Fibroblast of the aortic adventitia (primary cell): ENCODE measurements at regions not wholly inside any gene's neighbourhood (a gene's known extent, or its start where the extent isn't known, plus 50 kb on each side); places are given as distances from the start of the nearest gene placed in this dataset.

Experiments used
- DNase-seq: peaks from one replicate; pipeline ENCODE4 v3.0.0-alpha.2; 2010; ENCODE audit warnings: low read depth
- H3K4me3 ChIP-seq: 2 replicates; pipeline ENCODE4 v1.5.1; 2011; ENCODE audit warnings: low read depth, mild to moderate bottlenecking, control low read depth, low read length, moderate library complexity
- TF ChIP-seq, protein P1 (sequence below): IDR thresholded peaks from 2 replicates; pipeline ENCODE4 v1.5.1; 2011; ENCODE audit warnings: mild to moderate bottlenecking, low read length, control low read depth, inconsistent platforms; ENCODE audit not compliant: insufficient read depth

GRCh38 chr16:48810803-48811453 lies 200.9 kb upstream of the N4BP1 start:
- TF ChIP-seq, protein P1, sequence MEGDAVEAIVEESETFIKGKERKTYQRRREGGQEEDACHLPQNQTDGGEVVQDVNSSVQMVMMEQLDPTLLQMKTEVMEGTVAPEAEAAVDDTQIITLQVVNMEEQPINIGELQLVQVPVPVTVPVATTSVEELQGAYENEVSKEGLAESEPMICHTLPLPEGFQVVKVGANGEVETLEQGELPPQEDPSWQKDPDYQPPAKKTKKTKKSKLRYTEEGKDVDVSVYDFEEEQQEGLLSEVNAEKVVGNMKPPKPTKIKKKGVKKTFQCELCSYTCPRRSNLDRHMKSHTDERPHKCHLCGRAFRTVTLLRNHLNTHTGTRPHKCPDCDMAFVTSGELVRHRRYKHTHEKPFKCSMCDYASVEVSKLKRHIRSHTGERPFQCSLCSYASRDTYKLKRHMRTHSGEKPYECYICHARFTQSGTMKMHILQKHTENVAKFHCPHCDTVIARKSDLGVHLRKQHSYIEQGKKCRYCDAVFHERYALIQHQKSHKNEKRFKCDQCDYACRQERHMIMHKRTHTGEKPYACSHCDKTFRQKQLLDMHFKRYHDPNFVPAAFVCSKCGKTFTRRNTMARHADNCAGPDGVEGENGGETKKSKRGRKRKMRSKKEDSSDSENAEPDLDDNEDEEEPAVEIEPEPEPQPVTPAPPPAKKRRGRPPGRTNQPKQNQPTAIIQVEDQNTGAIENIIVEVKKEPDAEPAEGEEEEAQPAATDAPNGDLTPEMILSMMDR: no peak
- no peak for DNase-seq
- no peak overlapping the region for H3K4me3 ChIP-seq

GRCh38 chr16:48810436-48810802 lies 200.4 kb upstream of the N4BP1 start:
- TF ChIP-seq, protein P1: no peak
- H3K4me3 ChIP-seq: no peak overlapping the region
- no peak for DNase-seq

DNA sequence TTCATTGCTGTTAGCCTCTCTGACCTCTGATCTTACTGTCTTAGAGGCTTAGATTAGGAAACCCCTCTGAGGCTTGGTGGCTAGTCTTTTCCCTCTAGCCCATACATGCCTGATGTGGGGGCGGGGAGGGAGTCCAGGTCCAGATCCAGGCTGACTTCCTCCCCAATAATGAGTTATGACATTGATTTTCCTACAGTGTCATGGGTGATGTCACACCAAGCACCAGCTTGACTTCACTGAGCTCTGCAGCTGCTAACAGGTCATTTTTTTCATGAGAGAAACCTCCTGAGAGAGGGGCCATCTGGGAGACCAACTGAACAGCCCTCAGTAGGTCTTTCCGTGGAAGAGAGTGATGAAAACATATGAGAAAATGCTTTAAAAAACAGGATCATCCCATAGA lies 180.2 kb upstream of the N4BP1 start:
- TF ChIP-seq, protein P1: no peak
- H3K4me3 ChIP-seq: no peak overlapping the region
- DNase-seq: no peak

DNA sequence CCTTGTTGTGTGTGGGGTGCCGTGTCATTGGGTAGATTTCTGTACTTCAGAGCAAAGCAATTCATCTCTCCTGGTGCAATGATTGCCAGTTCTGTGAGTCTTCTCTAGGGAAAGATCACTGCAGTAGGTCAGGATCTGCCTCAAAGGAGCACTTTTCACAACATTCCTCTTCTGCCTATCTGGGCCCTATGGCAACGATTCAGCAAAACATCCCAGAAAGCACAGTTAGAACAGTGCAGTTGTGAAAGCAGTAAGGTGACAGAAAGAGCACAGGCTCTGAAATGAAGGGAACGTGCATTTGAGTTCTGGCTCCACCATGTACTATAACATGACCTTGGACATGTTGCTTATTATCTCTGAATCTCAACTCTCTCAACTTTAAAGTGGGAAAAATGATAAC lies 178.5 kb upstream of the N4BP1 start:
- TF ChIP-seq, protein P1: no peak
- no peak for DNase-seq
- no peak overlapping the region for H3K4me3 ChIP-seq

- TF ChIP-seq, protein P1: no peak
- no peak for DNase-seq
- no peak overlapping the region for H3K4me3 ChIP-seq
These were observed 135.6 kb upstream of the N4BP1 start for GRCh38 chr16:48745541-48745940.

- TF ChIP-seq, protein P1: no peak
- DNase-seq: no peak
- no peak overlapping the region for H3K4me3 ChIP-seq
These were observed 131.0 kb upstream of the N4BP1 start for GRCh38 chr16:48740964-48741363.

GRCh38 chr16:48734220-48734619 lies 124.2 kb upstream of the N4BP1 start:
- TF ChIP-seq, protein P1: no peak
- DNase-seq: no peak
- H3K4me3 ChIP-seq: no peak overlapping the region
